Upper lobe of left lung (tissue), 6 donors: ENCODE measurements at regions not wholly inside any gene's neighbourhood (a gene's known extent, or its start where the extent isn't known, plus 50 kb on each side); places are given as distances from the start of the nearest gene placed in this dataset.
A peak's percentile ranks its signal among the peaks of the same experiment; 100 is the strongest.
"Not testable (repeated sequence)": the region's sequence is repeated elsewhere in the genome, so short reads cannot be mapped to it uniquely, and the experiment has no call there.

Experiments
- ATAC-seq, 2 donors: fragments of 200-7000 bp; cut with Tn5 transposase; one replicate each; pipeline ENCODE4 v1.9.1; 2022; ENCODE audit warnings: mild to moderate bottlenecking in 2 of 2, moderate library complexity in 2 of 2; ENCODE audit not compliant: low FRiP score in 2 of 2
- DNase-seq, 2 donors: peaks; one replicate each; pipeline ENCODE4 v3.0.0-alpha.2; 2019 to 2020
- H3K27ac ChIP-seq, 4 donors: fragments of 200-600 bp; sonication (generic); one replicate each; pipeline ENCODE4 v1.5.1; 2016 to 2019
- H3K27me3 ChIP-seq, 4 donors: fragments of 200-600 bp; sonication (generic); one replicate each; pipeline ENCODE4 v1.5.1; 2017 to 2019
- H3K36me3 ChIP-seq, 4 donors: fragments of 200-600 bp; sonication (generic); one replicate each; pipeline ENCODE4 v1.5.1; 2016 to 2019
- H3K4me1 ChIP-seq, 4 donors: fragments of 200-600 bp; sonication (generic); one replicate each; pipeline ENCODE4 v1.5.1; 2018 to 2019
- H3K4me3 ChIP-seq, 4 donors: fragments of 200-600 bp; sonication (generic); one replicate each; pipeline ENCODE4 v1.5.1; 2017 to 2019; ENCODE audit warnings: mild to moderate bottlenecking in 2 of 4, moderate library complexity in 1 of 4
- H3K9me3 ChIP-seq, 4 donors: fragments of 200-600 bp; sonication (generic); one replicate each; pipeline ENCODE4 v1.5.1; 2018 to 2019
- CTCF ChIP-seq, 6 experiments: fragments of 450-650 bp in 4 of 6; fragments of 200-600 bp in 2 of 6; sonication (generic) in 2 of 6; IDR thresholded peaks; one replicate each; pipeline ENCODE4 v1.5.1; 2016 to 2019; ENCODE audit warnings: antibody characterized with exemption in 6 of 6
- EP300 ChIP-seq, 4 donors: sonication (generic); formaldehyde crosslinking; IDR thresholded peaks; one replicate each; pipeline ENCODE4 v1.5.1; 2017; ENCODE audit warnings: antibody characterized with exemption in 4 of 4, control low read depth in 2 of 4
- POLR2A ChIP-seq, 4 donors: fragments of 450-650 bp; IDR thresholded peaks; one replicate each; pipeline ENCODE4 v1.5.1; 2016 to 2017; ENCODE audit warnings: antibody characterized with exemption in 4 of 4, mild to moderate bottlenecking in 2 of 4
- POLR2AphosphoS5 ChIP-seq, 2 donors: sonication (generic); formaldehyde crosslinking; IDR thresholded peaks; one replicate each; pipeline ENCODE4 v1.5.1; 2017; ENCODE audit warnings: antibody characterized with exemption in 2 of 2
- WGBS, 2 donors: methylation state at CpG; one replicate each; pipeline ENCODE4 v1.1.5; 2017 to 2018; 5-methylcytosine and 5-hydroxymethylcytosine counted together
- donor health status: DM: no; HTN: no; CAD: no; lungs with moderate emphysema.
- donor health status: DM: no; HTN: yes; CAD: no; lungs with severe emphysema.

- H3K9me3 ChIP-seq: no peaks in the 10 kb centered on the region
- ATAC-seq: no peak
Observed at GRCh38 chr14:106670011-106670410, 1143.6 kb downstream of the TMEM121 start.

GRCh38 chr14:106674093-106674492, 1147.7 kb downstream of the TMEM121 start:
- H3K9me3 ChIP-seq, ATAC-seq, DNase-seq, H3K4me3 ChIP-seq, H3K27me3 ChIP-seq, H3K27ac ChIP-seq, H3K4me1 ChIP-seq, H3K36me3 ChIP-seq: not testable (repeated sequence)
- WGBS, 2 donors: 34 to 54% methylated on average over 2 of the region's 2 CpGs

More at GRCh38 chr14:106670011-106670410, 1143.6 kb downstream of the TMEM121 start:
- 62 to 66% methylated on average over 4 of the region's 4 CpGs for WGBS, 2 donors
- DNase-seq: no peak
- Histone ChIP-seq H3K4me3 (no peak overlapping the region), H3K4me1 (no peaks in the 10 kb centered on the region), H3K36me3 (no peaks in the 10 kb centered on the region), H3K27me3 (no peaks in the 10 kb centered on the region), H3K27ac (no peak overlapping the region)
- TF ChIP-seq POLR2AphosphoS5 (IDR thresholded peaks at IDR 0.05) (no peak), POLR2A (IDR thresholded peaks at IDR 0.05) (no peak), EP300 (IDR thresholded peaks at IDR 0.05) (no peak), CTCF (IDR thresholded peaks at IDR 0.05) (no peak)

- not testable (repeated sequence) for H3K36me3 ChIP-seq, H3K4me3 ChIP-seq, H3K4me1 ChIP-seq, H3K27ac ChIP-seq, H3K27me3 ChIP-seq, H3K9me3 ChIP-seq, ATAC-seq
- WGBS, 2 donors: 56 to 81% methylated on average over 3 of the region's 13 CpGs
- peak in 1 of 2 donors; percentile 18 for DNase-seq
Observed at GRCh38 chr14:106674509-106675125, 1148.2 kb downstream of the TMEM121 start.

- not testable (repeated sequence) for H3K27ac ChIP-seq, ATAC-seq, H3K9me3 ChIP-seq, H3K27me3 ChIP-seq, H3K4me3 ChIP-seq, H3K4me1 ChIP-seq, DNase-seq, H3K36me3 ChIP-seq
- 74 to 84% methylated on average over 3 of the region's 3 CpGs for WGBS, 2 donors
Observed at GRCh38 chr14:106675716-106676115, 1149.3 kb downstream of the TMEM121 start.

- DNase-seq (no peak), ATAC-seq (no peak)
- Histone ChIP-seq H3K36me3 (no peaks in the 10 kb centered on the region), H3K9me3 (no peaks in the 10 kb centered on the region), H3K27ac (no peak overlapping the region), H3K4me3 (no peak overlapping the region), H3K27me3 (no peaks in the 10 kb centered on the region), H3K4me1 (no peaks in the 10 kb centered on the region)
- no peak for TF ChIP-seq POLR2A (IDR thresholded peaks at IDR 0.05)
- no peak for TF ChIP-seq EP300 (IDR thresholded peaks at IDR 0.05)
- TF ChIP-seq POLR2AphosphoS5 (IDR thresholded peaks at IDR 0.05): no peak
- no peak for TF ChIP-seq CTCF (IDR thresholded peaks at IDR 0.05)
- 43 to 56% methylated on average over 5 of the region's 5 CpGs for WGBS, 2 donors
Observed at GRCh38 chr14:106679776-106680175, 1153.4 kb downstream of the TMEM121 start.

GRCh38 chr14:106681161-106681560, 1154.8 kb downstream of the TMEM121 start:
- TF ChIP-seq POLR2AphosphoS5 (IDR thresholded peaks at IDR 0.05): no peak
- TF ChIP-seq POLR2A (IDR thresholded peaks at IDR 0.05): no peak
- TF ChIP-seq CTCF (IDR thresholded peaks at IDR 0.05): no peak
- no peak for TF ChIP-seq EP300 (IDR thresholded peaks at IDR 0.05)
- Histone ChIP-seq H3K9me3 (no peaks in the 10 kb centered on the region), H3K27ac (no peak overlapping the region), H3K4me3 (no peak overlapping the region), H3K27me3 (no peaks in the 10 kb centered on the region), H3K36me3 (no peaks in the 10 kb centered on the region), H3K4me1 (no peaks in the 10 kb centered on the region)
- ATAC-seq: no peak
- WGBS, 2 donors: 66 to 89% methylated on average over 8 of the region's 8 CpGs
- no peak for DNase-seq
